OCI-LY3 (cell line): ENCODE measurements at regions not wholly inside any gene's neighbourhood (a gene's known extent, or its start where the extent isn't known, plus 50 kb on each side); places are given as distances from the start of the nearest gene placed in this dataset.
A peak's percentile ranks its signal among the peaks of the same experiment; 100 is the strongest.

Source experiments
- H2AFZ ChIP-seq: fragments of 200-600, 300-600 bp; shearing (Covaris generic); 2 replicates; pipeline ENCODE4 v1.6.0; 2014; ENCODE audit warnings: antibody characterized with exemption, low read depth, low read length
- H3K27ac ChIP-seq: fragments of 200-600, 300-600 bp; sonication (generic); 2 replicates; pipeline ENCODE4 v1.5.1; 2014; ENCODE audit warnings: mild to moderate bottlenecking, low read length, moderate library complexity, mixed read lengths
- H3K27me3 ChIP-seq: fragments of 200-600, 300-600 bp; sonication (generic); 2 replicates; pipeline ENCODE4 v1.6.1; 2014; ENCODE audit warnings: low read depth, low read length, mixed read lengths
- H3K36me3 ChIP-seq: fragments of 200-600, 300-600 bp; sonication (generic); replicated peaks from 2 replicates; pipeline ENCODE3; 2014; ENCODE audit warnings: low read depth, low read length, mixed read lengths
- H3K4me1 ChIP-seq: fragments of 300-600, 200-600 bp; sonication (generic); 2 replicates; pipeline ENCODE4 v1.6.1; 2014; ENCODE audit warnings: low read length, mixed read lengths
- H3K4me2 ChIP-seq: fragments of 200-600, 300-600 bp; sonication (generic); 2 replicates; pipeline ENCODE4 v1.6.1; 2014; ENCODE audit warnings: low read length, mixed read lengths
- H3K4me3 ChIP-seq: fragments of 300-600, 200-600 bp; sonication (generic); 2 replicates; pipeline ENCODE4 v1.5.1; 2014; ENCODE audit warnings: antibody characterized with exemption, mild to moderate bottlenecking, low read length, moderate library complexity
- H3K79me2 ChIP-seq: fragments of 300-600, 200-600 bp; shearing (Covaris generic); 2 replicates; pipeline ENCODE4 v1.6.1; 2014; ENCODE audit warnings: mild to moderate bottlenecking, low read length, mixed read lengths
- H3K9ac ChIP-seq: fragments of 300-600, 200-600 bp; shearing (Covaris generic); 2 replicates; pipeline ENCODE4 v1.6.0; 2014; ENCODE audit warnings: mild to moderate bottlenecking, low read length, moderate library complexity
- H3K9me3 ChIP-seq: fragments of 200-600, 300-600 bp; shearing (Covaris generic); 2 replicates; pipeline ENCODE4 v1.6.1; 2014; ENCODE audit warnings: low read length, mixed read lengths; ENCODE audit not compliant: insufficient read depth
- H4K20me1 ChIP-seq: fragments of 200-600, 300-600 bp; sonication (generic); 2 replicates; pipeline ENCODE4 v1.6.1; 2016; ENCODE audit warnings: low read length, mixed read lengths; ENCODE audit not compliant: insufficient read depth
- CTCF ChIP-seq: fragments of 200-600, 300-600 bp; sonication (generic); IDR thresholded peaks from 2 replicates; pipeline ENCODE4 v1.5.1; 2014; ENCODE audit warnings: antibody characterized with exemption, low read length, low read depth
- EZH2phosphoT487 ChIP-seq: fragments of 200-600 bp; shearing (Covaris generic); IDR thresholded peaks from 2 replicates; pipeline ENCODE4 v1.6.1; 2018; ENCODE audit warnings: antibody characterized with exemption, mixed run types, low read depth

DNA sequence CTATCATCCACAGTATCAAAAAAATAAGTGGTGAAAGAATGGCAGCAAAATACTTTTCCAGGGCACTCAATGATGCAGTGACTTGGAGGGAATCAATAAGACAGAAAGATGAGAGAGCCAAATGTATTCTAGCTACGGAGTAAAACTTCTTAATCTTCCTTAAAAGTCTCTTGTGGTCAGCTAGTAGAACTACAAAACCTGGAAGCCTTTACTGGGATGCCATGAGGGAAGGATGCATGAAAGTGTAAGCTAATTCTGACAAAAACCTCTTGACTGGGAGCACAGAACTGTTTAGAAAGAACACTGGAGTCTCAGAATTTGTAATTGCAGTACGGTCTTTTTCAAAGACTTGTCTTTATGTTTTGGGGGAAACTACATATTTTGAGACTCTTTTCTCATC, 432.8 kb upstream of the PTPRD start:
- Histone ChIP-seq H3K27ac (no peak overlapping the region), H3K4me3 (no peak overlapping the region), H3K79me2 (no peaks in the 10 kb centered on the region), H2AFZ (no peak overlapping the region), H3K9ac (no peak overlapping the region), H3K9me3 (no peaks in the 10 kb centered on the region), H3K4me2 (no peak overlapping the region), H4K20me1 (no peaks in the 10 kb centered on the region), H3K36me3 (no peaks in the 10 kb centered on the region), H3K4me1 (peaks cover 1% of the 10 kb centered on the region; the same call in 1 of the 2 replicates), H3K27me3 (no peaks in the 10 kb centered on the region)
- TF ChIP-seq EZH2phosphoT487 (no peak), CTCF (no peak)

- Histone ChIP-seq H3K36me3 (no peaks in the 10 kb centered on the region), H3K4me3 (no peak overlapping the region), H3K9ac (no peak overlapping the region), H3K4me2 (no peak overlapping the region), H3K79me2 (no peaks in the 10 kb centered on the region), H3K27me3 (no peaks in the 10 kb centered on the region), H3K9me3 (no peaks in the 10 kb centered on the region), H4K20me1 (no peaks in the 10 kb centered on the region), H3K4me1 (no peaks in the 10 kb centered on the region), H2AFZ (no peak overlapping the region), H3K27ac (no peak overlapping the region)
- no peak for TF ChIP-seq EZH2phosphoT487
- TF ChIP-seq CTCF, result no peak
Measured at GRCh38 chr9:11063263-11063662, 450.5 kb upstream of the PTPRD start.

DNA sequence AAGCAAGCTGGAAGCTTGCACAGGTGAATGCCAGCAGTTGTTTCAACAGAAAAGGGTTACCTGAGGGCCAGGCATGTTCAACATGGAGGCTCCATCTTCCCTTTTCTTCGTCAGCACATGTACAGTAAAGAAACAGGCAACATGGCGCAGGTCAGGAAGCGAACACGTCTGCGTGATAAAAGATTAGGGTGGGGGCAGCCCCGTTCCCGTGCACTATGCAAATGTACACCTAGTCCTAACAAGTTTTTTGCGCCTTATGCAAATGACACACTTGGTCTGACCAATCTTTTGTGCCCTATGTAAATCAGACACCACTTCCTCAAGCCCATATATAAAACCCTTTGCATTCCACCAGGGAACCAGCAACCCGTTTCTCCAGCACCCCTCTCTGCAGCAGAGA, 452.1 kb upstream of the PTPRD start:
- H3K27me3 ChIP-seq, result no peaks in the 10 kb centered on the region
- no peaks in the 10 kb centered on the region for H3K79me2 ChIP-seq
- H3K36me3 ChIP-seq, result no peaks in the 10 kb centered on the region
- no peak overlapping the region for H3K4me2 ChIP-seq
- no peak overlapping the region for H2AFZ ChIP-seq
- TF ChIP-seq CTCF (no peak), EZH2phosphoT487 (no peak)
- no peak overlapping the region for H3K27ac ChIP-seq
- no peaks in the 10 kb centered on the region for H3K4me1 ChIP-seq
- H4K20me1 ChIP-seq, result no peaks in the 10 kb centered on the region
- no peak overlapping the region for H3K9ac ChIP-seq
- no peak overlapping the region for H3K4me3 ChIP-seq
- no peaks in the 10 kb centered on the region for H3K9me3 ChIP-seq

GRCh38 chr9:11072176-11072575, 459.4 kb upstream of the PTPRD start:
- Histone ChIP-seq H2AFZ (0 out of 2 replicates have a peak overlapping the region, but pooled peaks have one; percentile 11), H3K9ac (no peak overlapping the region), H3K27me3 (no peaks in the 10 kb centered on the region), H3K9me3 (no peaks in the 10 kb centered on the region), H3K4me1 (no peaks in the 10 kb centered on the region), H3K4me2 (no peak overlapping the region), H3K79me2 (no peaks in the 10 kb centered on the region), H3K27ac (no peak overlapping the region), H4K20me1 (no peaks in the 10 kb centered on the region), H3K4me3 (no peak overlapping the region), H3K36me3 (no peaks in the 10 kb centered on the region)
- no peak for TF ChIP-seq CTCF
- no peak for TF ChIP-seq EZH2phosphoT487
